ENCODE measurements at regions not wholly inside any gene's neighbourhood (a gene's known extent, or its start where the extent isn't known, plus 50 kb on each side); places are given as distances from the start of the nearest gene placed in this dataset.
"Not testable (repeated sequence)": the region's sequence is repeated elsewhere in the genome, so short reads cannot be mapped to it uniquely, and the experiment has no call there.

GRCh38 chr6:80504882-80505281 is 398.4 kb downstream of the BCKDHB start:
- DNase-seq (ENCODE audit: low spot score) = no peak

- DNase-seq (ENCODE audit: low spot score) = no peak
These were observed 397.2 kb downstream of the BCKDHB start for GRCh38 chr6:80503660-80504059.

- no peak for DNase-seq (ENCODE audit: low spot score)
These were observed 396.4 kb downstream of the BCKDHB start for GRCh38 chr6:80502871-80503270.

- no peak for DNase-seq (ENCODE audit: low spot score)
These were observed 395.2 kb downstream of the BCKDHB start for GRCh38 chr6:80501636-80502035.

- DNase-seq (ENCODE audit: low spot score) = not testable (repeated sequence)
These were observed 391.4 kb downstream of the BCKDHB start for GRCh38 chr6:80497696-80498486.

GRCh38 chr6:80489911-80490635 is 383.6 kb downstream of the BCKDHB start:
- DNase-seq (ENCODE audit: low spot score) = peak; percentile 12

GRCh38 chr6:80488190-80488589 is 381.7 kb downstream of the BCKDHB start:
- no peak for DNase-seq (ENCODE audit: low spot score)

GRCh38 chr6:80485494-80485893 is 379.0 kb downstream of the BCKDHB start:
- DNase-seq (ENCODE audit: low spot score) = not testable (repeated sequence)

GRCh38 chr6:80482056-80482455 is 375.6 kb downstream of the BCKDHB start:
- no peak for DNase-seq (ENCODE audit: low spot score)

GRCh38 chr6:80480421-80481157 is 374.1 kb downstream of the BCKDHB start:
- DNase-seq (ENCODE audit: low spot score) = no peak

GRCh38 chr6:80478030-80478429 is 371.6 kb downstream of the BCKDHB start:
- DNase-seq (ENCODE audit: low spot score) = no peak

- no peak for DNase-seq (ENCODE audit: low spot score)
These were observed 371.1 kb downstream of the BCKDHB start for GRCh38 chr6:80477591-80477990.

- no peak for DNase-seq (ENCODE audit: low spot score)
These were observed 365.8 kb downstream of the BCKDHB start for GRCh38 chr6:80472271-80472670.

GRCh38 chr6:80469977-80470376 is 363.5 kb downstream of the BCKDHB start:
- DNase-seq (ENCODE audit: low spot score) = no peak

GRCh38 chr6:80468398-80468797 is 361.9 kb downstream of the BCKDHB start:
- DNase-seq (ENCODE audit: low spot score) = no peak

- DNase-seq (ENCODE audit: low spot score) = no peak
These were observed 360.9 kb downstream of the BCKDHB start for GRCh38 chr6:80467408-80467807.

- DNase-seq (ENCODE audit: low spot score) = no peak
These were observed 360.5 kb downstream of the BCKDHB start for GRCh38 chr6:80466981-80467380.

- DNase-seq (ENCODE audit: low spot score) = no peak
These were observed 359.0 kb downstream of the BCKDHB start for GRCh38 chr6:80465513-80465912.

GRCh38 chr6:80464901-80465300 is 358.4 kb downstream of the BCKDHB start:
- no peak for DNase-seq (ENCODE audit: low spot score)

- DNase-seq (ENCODE audit: low spot score) = no peak
These were observed 356.7 kb downstream of the BCKDHB start for GRCh38 chr6:80463197-80463596.

GRCh38 chr6:80460257-80460865 is 353.9 kb downstream of the BCKDHB start:
- no peak for DNase-seq (ENCODE audit: low spot score)

GRCh38 chr6:80457439-80457933 is 351.0 kb downstream of the BCKDHB start:
- no peak for DNase-seq (ENCODE audit: low spot score)
